Small intestine (tissue), 7 donors: ENCODE measurements at regions not wholly inside any gene's neighbourhood (a gene's known extent, or its start where the extent isn't known, plus 50 kb on each side); places are given as distances from the start of the nearest gene placed in this dataset.

Experiments used
- DNase-seq, 2 donors: peaks; one replicate each; pipeline versions ENCODE4 v3.0.0 to v3.0.0-alpha.2; 2013
- FAIRE-seq: peaks from 2 replicates; lab custom pipeline; 2012; peaks lifted over from hg19 to GRCh38; lab: Jason Lieb, UNC
- H3K27ac ChIP-seq, 3 donors: one replicate each; pipeline ENCODE4 v1.5.1; 2013; ENCODE audit warnings: low read length in 2 of 3, mild to moderate bottlenecking in 2 of 3, control low read depth in 1 of 3, inconsistent platforms in 1 of 3, low read depth in 1 of 3, moderate library complexity in 1 of 3
- H3K27me3 ChIP-seq, 3 donors: one replicate each; pipeline ENCODE4 v1.6.1; 2013; ENCODE audit warnings: low read length in 3 of 3, inconsistent platforms in 1 of 3; ENCODE audit not compliant: control insufficient read depth in 3 of 3, insufficient read depth in 3 of 3
- H3K36me3 ChIP-seq, 3 donors: one replicate each; pipeline ENCODE4 v1.6.1; 2013; ENCODE audit warnings: low read length in 3 of 3, inconsistent platforms in 1 of 3, low read depth in 1 of 3, mild to moderate bottlenecking in 1 of 3, moderate library complexity in 1 of 3; ENCODE audit not compliant: control insufficient read depth in 3 of 3, insufficient read depth in 2 of 3
- H3K4me1 ChIP-seq, 3 donors: one replicate each; pipeline ENCODE4 v1.6.1; 2013; ENCODE audit warnings: low read length in 2 of 3, inconsistent platforms in 1 of 3, low read depth in 1 of 3, mild to moderate bottlenecking in 1 of 3, moderate library complexity in 1 of 3; ENCODE audit not compliant: control insufficient read depth in 3 of 3, insufficient read depth in 2 of 3
- H3K4me3 ChIP-seq, 3 donors: one replicate each; pipeline ENCODE4 v1.5.1; 2013; ENCODE audit warnings: low read length in 3 of 3, control low read depth in 1 of 3, inconsistent platforms in 1 of 3, low read depth in 1 of 3, mild to moderate bottlenecking in 1 of 3, moderate library complexity in 1 of 3
- H3K9me3 ChIP-seq, 2 donors: one replicate each; pipeline ENCODE4 v1.6.1; 2013; ENCODE audit warnings: low read depth in 1 of 2, low read length in 1 of 2; ENCODE audit not compliant: control insufficient read depth in 2 of 2, insufficient read depth in 1 of 2
- WGBS, 3 donors: extraction: QIAGEN DNeasy Blood & Tissue Kit; methylation state at CpG; one replicate each; pipeline ENCODE4 v1.1.7; 2013; 5-methylcytosine and 5-hydroxymethylcytosine counted together
- donor health status: healthy with polysubstance abuse.
- donor health status: control.
- donor health status: control.
- donor health status: Bipolar disorder and iron deficiency.
- donor health status: healthy.

GRCh38 chr7:1291845-1292765, 59.4 kb downstream of the UNCX start:
- Histone ChIP-seq H3K27me3 (peaks cover 4 to 68% (median 22%) of the 10 kb centered on the region in 3 donors), H3K27ac (no peak overlapping the region), H3K4me3 (no peak overlapping the region), H3K9me3 (no peaks in the 10 kb centered on the region), H3K36me3 (no peaks in the 10 kb centered on the region), H3K4me1 (no peaks in the 10 kb centered on the region)
- FAIRE-seq, result no peak
- no peak for DNase-seq
- 73 to 81% (median 76%) methylated on average over 25 of the region's 25 CpGs for WGBS, 3 donors

GRCh38 chr7:1292972-1293830, 60.5 kb downstream of the UNCX start:
- DNase-seq, result no peak
- no peak for FAIRE-seq
- H3K27me3 ChIP-seq, result peaks cover 4 to 71% (median 19%) of the 10 kb centered on the region in 3 donors
- no peaks in the 10 kb centered on the region for H3K4me1 ChIP-seq
- no peaks in the 10 kb centered on the region for H3K36me3 ChIP-seq
- H3K9me3 ChIP-seq, result no peaks in the 10 kb centered on the region
- 43 to 64% (median 51%) methylated on average over 24 of the region's 24 CpGs for WGBS, 3 donors
- H3K27ac ChIP-seq, result no peak overlapping the region
- no peak overlapping the region for H3K4me3 ChIP-seq

- DNase-seq, result no peak
- Histone ChIP-seq H3K4me1 (no peaks in the 10 kb centered on the region), H3K36me3 (no peaks in the 10 kb centered on the region), H3K4me3 (no peak overlapping the region), H3K27ac (no peak overlapping the region), H3K9me3 (no peaks in the 10 kb centered on the region), H3K27me3 (peaks cover 3 to 70% (median 15%) of the 10 kb centered on the region in 3 donors)
- 74 to 84% (median 82%) methylated on average over 27 to 28 of the region's 28 CpGs for WGBS, 3 donors
- FAIRE-seq, result no peak
Measured at GRCh38 chr7:1293950-1294411, 61.3 kb downstream of the UNCX start.

GRCh38 chr7:1295776-1296355, 63.2 kb downstream of the UNCX start:
- no peak for FAIRE-seq
- peaks cover 0 to 58% (median 5%) of the 10 kb centered on the region in 3 donors for H3K27me3 ChIP-seq
- WGBS, 3 donors, result 73 to 88% (median 83%) methylated on average over 9 to 13 of the region's 13 CpGs

GRCh38 chr7:1296356-1296981, 63.8 kb downstream of the UNCX start:
- no peak for FAIRE-seq
- H3K27ac ChIP-seq, result no peak overlapping the region
- 46 to 57% (median 49%) methylated on average over 24 to 29 of the region's 29 CpGs for WGBS, 3 donors
- H3K4me3 ChIP-seq, result no peak overlapping the region
- no peak for DNase-seq
- H3K36me3 ChIP-seq, result no peaks in the 10 kb centered on the region
- peaks cover 0 to 52% (median 5%) of the 10 kb centered on the region in 3 donors for H3K27me3 ChIP-seq
- H3K4me1 ChIP-seq, result no peaks in the 10 kb centered on the region
- H3K9me3 ChIP-seq, result no peaks in the 10 kb centered on the region

More at GRCh38 chr7:1295776-1296355, 63.2 kb downstream of the UNCX start:
- H3K4me3 ChIP-seq, result no peak overlapping the region
- no peaks in the 10 kb centered on the region for H3K4me1 ChIP-seq
- H3K36me3 ChIP-seq, result no peaks in the 10 kb centered on the region
- H3K9me3 ChIP-seq, result no peaks in the 10 kb centered on the region
- no peak overlapping the region for H3K27ac ChIP-seq
- DNase-seq, result no peak

- Histone ChIP-seq H3K27me3 (peaks cover 0 to 44% (median 5%) of the 10 kb centered on the region in 3 donors), H3K36me3 (no peaks in the 10 kb centered on the region), H3K9me3 (no peaks in the 10 kb centered on the region), H3K4me1 (no peaks in the 10 kb centered on the region), H3K27ac (no peak overlapping the region), H3K4me3 (no peak overlapping the region)
- DNase-seq (no peak), FAIRE-seq (no peak)
- 40 to 51% (median 50%) methylated on average over 42 to 44 of the region's 44 CpGs for WGBS, 3 donors
Measured at GRCh38 chr7:1297017-1297960, 64.6 kb downstream of the UNCX start.
